Upper lobe of left lung (tissue), 6 donors: ENCODE measurements at regions not wholly inside any gene's neighbourhood (a gene's known extent, or its start where the extent isn't known, plus 50 kb on each side); places are given as distances from the start of the nearest gene placed in this dataset.

Source experiments
- ATAC-seq, 2 donors: fragments of 200-7000 bp; cut with Tn5 transposase; one replicate each; pipeline ENCODE4 v1.9.1; 2022; ENCODE audit warnings: mild to moderate bottlenecking in 2 of 2, moderate library complexity in 2 of 2; ENCODE audit not compliant: low FRiP score in 2 of 2
- DNase-seq, 2 donors: peaks; one replicate each; pipeline ENCODE4 v3.0.0-alpha.2; 2019 to 2020
- H3K27ac ChIP-seq, 4 donors: fragments of 200-600 bp; sonication (generic); one replicate each; pipeline ENCODE4 v1.5.1; 2016 to 2019
- H3K27me3 ChIP-seq, 4 donors: fragments of 200-600 bp; sonication (generic); one replicate each; pipeline ENCODE4 v1.5.1; 2017 to 2019
- H3K36me3 ChIP-seq, 4 donors: fragments of 200-600 bp; sonication (generic); one replicate each; pipeline ENCODE4 v1.5.1; 2016 to 2019
- H3K4me1 ChIP-seq, 4 donors: fragments of 200-600 bp; sonication (generic); one replicate each; pipeline ENCODE4 v1.5.1; 2018 to 2019
- H3K4me3 ChIP-seq, 4 donors: fragments of 200-600 bp; sonication (generic); one replicate each; pipeline ENCODE4 v1.5.1; 2017 to 2019; ENCODE audit warnings: mild to moderate bottlenecking in 2 of 4, moderate library complexity in 1 of 4
- H3K9me3 ChIP-seq, 4 donors: fragments of 200-600 bp; sonication (generic); one replicate each; pipeline ENCODE4 v1.5.1; 2018 to 2019
- CTCF ChIP-seq, 6 experiments: fragments of 450-650 bp in 4 of 6; fragments of 200-600 bp in 2 of 6; sonication (generic) in 2 of 6; IDR thresholded peaks; one replicate each; pipeline ENCODE4 v1.5.1; 2016 to 2019; ENCODE audit warnings: antibody characterized with exemption in 6 of 6
- EP300 ChIP-seq, 4 donors: sonication (generic); formaldehyde crosslinking; IDR thresholded peaks; one replicate each; pipeline ENCODE4 v1.5.1; 2017; ENCODE audit warnings: antibody characterized with exemption in 4 of 4, control low read depth in 2 of 4
- POLR2A ChIP-seq, 4 donors: fragments of 450-650 bp; IDR thresholded peaks; one replicate each; pipeline ENCODE4 v1.5.1; 2016 to 2017; ENCODE audit warnings: antibody characterized with exemption in 4 of 4, mild to moderate bottlenecking in 2 of 4
- POLR2AphosphoS5 ChIP-seq, 2 donors: sonication (generic); formaldehyde crosslinking; IDR thresholded peaks; one replicate each; pipeline ENCODE4 v1.5.1; 2017; ENCODE audit warnings: antibody characterized with exemption in 2 of 2
- WGBS, 2 donors: methylation state at CpG; one replicate each; pipeline ENCODE4 v1.1.5; 2017 to 2018; 5-methylcytosine and 5-hydroxymethylcytosine counted together
- donor health status: DM: no; HTN: no; CAD: no; lungs with moderate emphysema.
- donor health status: DM: no; HTN: yes; CAD: no; lungs with severe emphysema.

GRCh38 chr13:103324641-103325040 is 258.4 kb upstream of the SLC10A2 start:
- TF ChIP-seq POLR2A (IDR thresholded peaks at IDR 0.05) (no peak), EP300 (IDR thresholded peaks at IDR 0.05) (no peak), CTCF (IDR thresholded peaks at IDR 0.05) (no peak), POLR2AphosphoS5 (IDR thresholded peaks at IDR 0.05) (no peak)
- DNase-seq: no peak
- no peaks in the 10 kb centered on the region for H3K27me3 ChIP-seq
- H3K4me3 ChIP-seq: no peak overlapping the region
- ATAC-seq: no peak
- WGBS, 2 donors: 32 to 41% methylated on average over 2 of the region's 2 CpGs
- no peak overlapping the region for H3K27ac ChIP-seq
- no peaks in the 10 kb centered on the region for H3K9me3 ChIP-seq
- no peaks in the 10 kb centered on the region for H3K4me1 ChIP-seq
- H3K36me3 ChIP-seq: no peaks in the 10 kb centered on the region

GRCh38 chr13:103315711-103316110 is 249.5 kb upstream of the SLC10A2 start:
- H3K27ac ChIP-seq: no peak overlapping the region
- DNase-seq: no peak
- ATAC-seq: no peak
- no peaks in the 10 kb centered on the region for H3K27me3 ChIP-seq
- no peaks in the 10 kb centered on the region for H3K4me1 ChIP-seq
- H3K36me3 ChIP-seq: no peaks in the 10 kb centered on the region
- H3K9me3 ChIP-seq: no peaks in the 10 kb centered on the region
- 63 to 66% methylated on average over 2 of the region's 2 CpGs for WGBS, 2 donors
- no peak overlapping the region for H3K4me3 ChIP-seq
- TF ChIP-seq CTCF (IDR thresholded peaks at IDR 0.05): no peak
- no peak for TF ChIP-seq POLR2AphosphoS5 (IDR thresholded peaks at IDR 0.05)
- no peak for TF ChIP-seq POLR2A (IDR thresholded peaks at IDR 0.05)
- TF ChIP-seq EP300 (IDR thresholded peaks at IDR 0.05): no peak

- ATAC-seq (no peak), DNase-seq (no peak)
- TF ChIP-seq POLR2AphosphoS5 (IDR thresholded peaks at IDR 0.05) (no peak), POLR2A (IDR thresholded peaks at IDR 0.05) (no peak), EP300 (IDR thresholded peaks at IDR 0.05) (no peak), CTCF (IDR thresholded peaks at IDR 0.05) (no peak)
- no peak overlapping the region for H3K4me3 ChIP-seq
- no peaks in the 10 kb centered on the region for H3K4me1 ChIP-seq
- H3K36me3 ChIP-seq: no peaks in the 10 kb centered on the region
- no peaks in the 10 kb centered on the region for H3K27me3 ChIP-seq
- H3K27ac ChIP-seq: no peak overlapping the region
- 93% methylated on average over 2 of the region's 2 CpGs for WGBS, 2 donors
- no peaks in the 10 kb centered on the region for H3K9me3 ChIP-seq
These were observed 246.2 kb upstream of the SLC10A2 start for GRCh38 chr13:103312467-103312866.

GRCh38 chr13:103308667-103309066 is 242.4 kb upstream of the SLC10A2 start:
- Histone ChIP-seq H3K4me1 (no peaks in the 10 kb centered on the region), H3K4me3 (no peak overlapping the region), H3K27me3 (no peaks in the 10 kb centered on the region), H3K9me3 (no peaks in the 10 kb centered on the region), H3K36me3 (no peaks in the 10 kb centered on the region), H3K27ac (no peak overlapping the region)
- 75 to 78% methylated on average over 4 of the region's 4 CpGs for WGBS, 2 donors
- ATAC-seq (no peak), DNase-seq (no peak)
- TF ChIP-seq CTCF (IDR thresholded peaks at IDR 0.05): no peak
- no peak for TF ChIP-seq POLR2A (IDR thresholded peaks at IDR 0.05)
- no peak for TF ChIP-seq POLR2AphosphoS5 (IDR thresholded peaks at IDR 0.05)

GRCh38 chr13:103306163-103306562 is 239.9 kb upstream of the SLC10A2 start:
- H3K9me3 ChIP-seq: no peaks in the 10 kb centered on the region
- WGBS, 2 donors: 85% methylated on average over 7 of the region's 7 CpGs
- no peak for ATAC-seq
- H3K27me3 ChIP-seq: no peaks in the 10 kb centered on the region
- H3K4me1 ChIP-seq: no peaks in the 10 kb centered on the region
- TF ChIP-seq EP300 (IDR thresholded peaks at IDR 0.05) (no peak), CTCF (IDR thresholded peaks at IDR 0.05) (no peak)
- no peak for DNase-seq
- no peaks in the 10 kb centered on the region for H3K36me3 ChIP-seq
- no peak overlapping the region for H3K4me3 ChIP-seq
- H3K27ac ChIP-seq: no peak overlapping the region
